Chondrocyte (in vitro differentiated cells): ENCODE measurements at regions not wholly inside any gene's neighbourhood (a gene's known extent, or its start where the extent isn't known, plus 50 kb on each side); places are given as distances from the start of the nearest gene placed in this dataset.

Experiments used
- DNase-seq: peaks from one replicate; pipeline ENCODE4 v3.0.0; 2021; ENCODE audit warnings: mixed read lengths, low spot score
- H3K27ac Mint-ChIP-seq: one replicate; pipeline ENCODE4 v1.8.0; 2021; ENCODE audit warnings: mild to moderate bottlenecking, moderate library complexity, mixed read lengths; ENCODE audit not compliant: unreplicated experiment
- H3K27me3 Mint-ChIP-seq: 2 replicates; pipeline ENCODE4 v1.8.0; 2021; ENCODE audit warnings: low read depth, mixed read lengths
- H3K36me3 Mint-ChIP-seq: 2 replicates; pipeline ENCODE4 v1.8.0; 2021; ENCODE audit warnings: low read depth, mixed read lengths
- H3K4me1 Mint-ChIP-seq: 2 replicates; pipeline ENCODE4 v1.8.0; 2021; ENCODE audit warnings: low read depth, mild to moderate bottlenecking, mixed read lengths
- H3K4me3 Mint-ChIP-seq: one replicate; pipeline ENCODE4 v1.8.0; 2021; ENCODE audit warnings: mild to moderate bottlenecking, moderate library complexity, mixed read lengths; ENCODE audit not compliant: unreplicated experiment
- H3K9me3 Mint-ChIP-seq: 2 replicates; pipeline ENCODE4 v1.8.0; 2021; ENCODE audit warnings: low read depth, mixed read lengths
- CTCF ChIP-seq: fragments of 200-600 bp; sonication (generic); IDR thresholded peaks from 2 replicates; pipeline ENCODE4 v1.5.0; 2021; ENCODE audit warnings: antibody characterized with exemption, mild to moderate bottlenecking, moderate library complexity

- Mint-ChIP-seq H3K27ac (no peak overlapping the region), H3K4me1 (no peaks in the 10 kb centered on the region), H3K36me3 (no peaks in the 10 kb centered on the region), H3K4me3 (no peak overlapping the region), H3K9me3 (no peaks in the 10 kb centered on the region), H3K27me3 (peaks cover 4% of the 10 kb centered on the region)
- DNase-seq, result no peak
- no peak for TF ChIP-seq CTCF
Measured at GRCh38 chr4:148786699-148787098, 344.5 kb upstream of the NR3C2 start.

GRCh38 chr4:148782284-148782683, 340.1 kb upstream of the NR3C2 start:
- Mint-ChIP-seq H3K9me3 (no peaks in the 10 kb centered on the region), H3K36me3 (no peaks in the 10 kb centered on the region), H3K27ac (no peak overlapping the region), H3K4me1 (no peaks in the 10 kb centered on the region), H3K4me3 (no peak overlapping the region), H3K27me3 (peaks cover 3% of the 10 kb centered on the region)
- no peak for TF ChIP-seq CTCF
- no peak for DNase-seq

GRCh38 chr4:148780426-148781005, 338.3 kb upstream of the NR3C2 start:
- no peaks in the 10 kb centered on the region for H3K4me1 Mint-ChIP-seq
- TF ChIP-seq CTCF, result no peak
- no peaks in the 10 kb centered on the region for H3K36me3 Mint-ChIP-seq
- no peaks in the 10 kb centered on the region for H3K9me3 Mint-ChIP-seq
- H3K4me3 Mint-ChIP-seq, result no peak overlapping the region
- peaks cover 3% of the 10 kb centered on the region for H3K27me3 Mint-ChIP-seq
- DNase-seq, result no peak
- no peak overlapping the region for H3K27ac Mint-ChIP-seq

GRCh38 chr4:148779771-148780170, 337.6 kb upstream of the NR3C2 start:
- no peaks in the 10 kb centered on the region for H3K36me3 Mint-ChIP-seq
- no peak overlapping the region for H3K4me3 Mint-ChIP-seq
- H3K9me3 Mint-ChIP-seq, result no peaks in the 10 kb centered on the region
- H3K27ac Mint-ChIP-seq, result no peak overlapping the region
- no peaks in the 10 kb centered on the region for H3K4me1 Mint-ChIP-seq
- TF ChIP-seq CTCF, result no peak
- H3K27me3 Mint-ChIP-seq, result peaks cover under 1% of the 10 kb centered on the region
- no peak for DNase-seq

- no peak for TF ChIP-seq CTCF
- Mint-ChIP-seq H3K4me1 (no peaks in the 10 kb centered on the region), H3K9me3 (no peaks in the 10 kb centered on the region), H3K27me3 (peaks cover 1% of the 10 kb centered on the region), H3K27ac (no peak overlapping the region), H3K36me3 (no peaks in the 10 kb centered on the region), H3K4me3 (no peak overlapping the region)
- DNase-seq, result no peak
Measured at GRCh38 chr4:148778980-148779675, 336.9 kb upstream of the NR3C2 start.
